ENCODE measurements at regions not wholly inside any gene's neighbourhood (a gene's known extent, or its start where the extent isn't known, plus 50 kb on each side); places are given as distances from the start of the nearest gene placed in this dataset.

DNA sequence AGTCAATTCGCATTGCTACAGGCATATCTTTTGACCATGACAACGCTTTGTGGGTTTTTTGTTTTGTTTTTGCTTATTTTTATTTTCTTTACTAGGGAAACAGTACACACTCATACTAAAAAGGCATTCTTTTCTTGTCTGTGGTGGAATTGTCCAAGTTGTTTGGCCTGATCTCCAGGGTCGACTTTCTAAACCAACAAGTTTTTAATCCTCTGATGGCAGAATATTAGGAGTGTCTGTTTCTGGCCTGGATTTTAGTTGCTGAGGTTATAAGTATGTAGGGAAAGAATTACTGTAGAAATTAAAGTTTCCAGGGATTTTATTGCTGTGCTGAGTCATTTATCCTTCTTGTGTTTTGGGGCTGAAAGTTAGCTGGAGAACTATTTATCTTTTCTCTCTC is 218.5 kb downstream of the TAF11L14 start:
- Histone ChIP-seq H4K20me1 (ENCODE audit: insufficient read depth, low read length) (no peaks in the 10 kb centered on the region), H3K27me3 (ENCODE audit: control insufficient read depth, insufficient read depth, low read length) (no peaks in the 10 kb centered on the region), H2AK9ac (replicated peaks; ENCODE audit: low read depth, low read length, poor library complexity) (no peak overlapping the region), H3K9me1 (ENCODE audit: insufficient read depth, low read length) (no peaks in the 10 kb centered on the region), H3K36me3 (ENCODE audit: control insufficient read depth, insufficient read depth, low read length) (no peaks in the 10 kb centered on the region), H3K9ac (ENCODE audit: low read depth, low read length) (no peak overlapping the region), H3K56ac (ENCODE audit: extremely low read depth, insufficient read depth, low read length) (no peak overlapping the region), H3K14ac (replicated peaks; ENCODE audit: low read depth, low read length) (no peak overlapping the region), H3K4me3 (ENCODE audit: insufficient read depth, low read depth, low read length) (no peak overlapping the region), H2BK15ac (ENCODE audit: low read depth, low read length) (no peak overlapping the region), H3K18ac (ENCODE audit: low read depth, low read length) (no peak overlapping the region), H2BK20ac (ENCODE audit: low read depth, low read length) (no peak overlapping the region), H3K27ac (ENCODE audit: insufficient read depth, low read length) (no peak overlapping the region), H4K5ac (ENCODE audit: low read depth, low read length) (no peak overlapping the region), H3K4ac (ENCODE audit: low read depth, low read length) (no peak overlapping the region), H3K23ac (ENCODE audit: low read depth, low read length) (no peak overlapping the region), H4K8ac (ENCODE audit: low read depth in 2 of 2, low read length in 2 of 2) (no peak overlapping the region), H2AK5ac (ENCODE audit: low read depth, low read length) (no peak overlapping the region), H2BK5ac (ENCODE audit: low read depth, low read length, poor library complexity, severe bottlenecking) (no peak overlapping the region), H3K9me3 (ENCODE audit: control insufficient read depth, insufficient read depth, low read length) (no peaks in the 10 kb centered on the region), H2AFZ (replicated peaks; ENCODE audit: low read length, poor library complexity) (no peak overlapping the region), H3K79me1 (ENCODE audit: low read depth in 1 of 2, low read length in 2 of 2) (no peaks in the 10 kb centered on the region), H2BK120ac (ENCODE audit: low read depth, low read length) (no peak overlapping the region), H3K4me1 (ENCODE audit: control insufficient read depth, insufficient read depth, low read length) (no peaks in the 10 kb centered on the region), H4K91ac (ENCODE audit: insufficient read depth, low read depth, low read length) (no peak overlapping the region), H3K4me2 (ENCODE audit: low read depth, low read length) (no peak overlapping the region)
- ATAC-seq (ENCODE audit: low read depth) = no peak
- WGBS, 2 experiments (ENCODE audit: extremely low coverage in 2 of 2, insufficient read length in 1 of 2) = no CpG with 5 or more reads among the region's 3 CpGs
- intact Hi-C loops (cut with micrococcal nuclease) (no loop called here), in situ Hi-C loops (cut with MboI; ENCODE audit: low sequenced_read_pairs) (no loop called here), dilution Hi-C loops (cut with HindIII; ENCODE audit: low sequenced_read_pairs, unreplicated experiment) (no loop called here)
- no peak for DNase-seq
- BruUV-seq (replicated peaks) = no TSS peak
- ChIA-PET CTCF (no interaction called here), POLR2A (ENCODE audit: unreplicated experiment) (no interaction called here)
- TF ChIP-seq NFE2L2 (IDR thresholded peaks at IDR 0.05; ENCODE audit: low read depth, low read length) = no peak

All from IMR-90 (cell line).